ENCODE measurements at regions not wholly inside any gene's neighbourhood (a gene's known extent, or its start where the extent isn't known, plus 50 kb on each side); places are given as distances from the start of the nearest gene placed in this dataset.

DNA sequence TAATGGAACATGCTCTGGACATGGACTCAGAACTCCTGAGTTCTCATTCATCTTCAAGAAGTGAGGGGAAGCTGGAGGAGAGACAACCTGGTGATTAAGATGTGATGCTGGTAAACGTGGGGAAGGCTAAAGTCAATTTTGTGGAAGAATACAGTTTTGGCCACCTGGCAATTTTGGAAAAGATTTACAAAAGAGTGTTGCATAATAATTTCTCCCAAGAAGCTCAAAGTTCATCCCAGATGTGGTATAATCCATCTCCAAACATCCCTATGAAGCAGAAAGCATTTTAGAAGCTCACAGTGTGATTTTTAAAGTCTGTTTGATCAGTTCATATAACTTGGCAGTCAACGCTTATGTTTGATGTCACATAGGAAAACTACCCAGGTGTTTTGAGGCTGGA is 208.7 kb downstream of the LMX1A start:
- Histone ChIP-seq H3K4me3 (no peak overlapping the region), H3K4me1 (no peaks in the 10 kb centered on the region), H3K27ac (no peak overlapping the region), H3K4me2 (no peak overlapping the region), H3K9me3 (0 out of 3 replicates have a peak, but pooled peaks cover 2% of the 10 kb centered on the region)
- FAIRE-seq, result no peak
- TF ChIP-seq FOSB (CRISPR knock-in tag; IDR thresholded peaks at IDR 0.05) (no peak), SREBF2 (IDR thresholded peaks at IDR 0.05) (no peak), SMC3 (IDR thresholded peaks at IDR 0.05) (no peak), MYC (IDR thresholded peaks at IDR 0.05; ENCODE audit: borderline replicate concordance, low read length) (no peak), POLR2A (IDR thresholded peaks at IDR 0.05; ENCODE audit: low read length) (no peak), ZSCAN20 (CRISPR knock-in tag; IDR thresholded peaks at IDR 0.05) (no peak), CHD2 (IDR thresholded peaks at IDR 0.05; ENCODE audit: low read length, partially characterized antibody) (no peak), JUN (IDR thresholded peaks at IDR 0.05) (no peak)
- TF ChIP-seq, protein P1, sequence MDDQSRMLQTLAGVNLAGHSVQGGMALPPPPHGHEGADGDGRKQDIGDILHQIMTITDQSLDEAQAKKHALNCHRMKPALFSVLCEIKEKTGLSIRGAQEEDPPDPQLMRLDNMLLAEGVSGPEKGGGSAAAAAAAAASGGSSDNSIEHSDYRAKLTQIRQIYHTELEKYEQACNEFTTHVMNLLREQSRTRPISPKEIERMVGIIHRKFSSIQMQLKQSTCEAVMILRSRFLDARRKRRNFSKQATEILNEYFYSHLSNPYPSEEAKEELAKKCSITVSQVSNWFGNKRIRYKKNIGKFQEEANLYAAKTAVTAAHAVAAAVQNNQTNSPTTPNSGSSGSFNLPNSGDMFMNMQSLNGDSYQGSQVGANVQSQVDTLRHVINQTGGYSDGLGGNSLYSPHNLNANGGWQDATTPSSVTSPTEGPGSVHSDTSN (IDR thresholded peaks at IDR 0.05), result no peak
- TF ChIP-seq, protein P2, sequence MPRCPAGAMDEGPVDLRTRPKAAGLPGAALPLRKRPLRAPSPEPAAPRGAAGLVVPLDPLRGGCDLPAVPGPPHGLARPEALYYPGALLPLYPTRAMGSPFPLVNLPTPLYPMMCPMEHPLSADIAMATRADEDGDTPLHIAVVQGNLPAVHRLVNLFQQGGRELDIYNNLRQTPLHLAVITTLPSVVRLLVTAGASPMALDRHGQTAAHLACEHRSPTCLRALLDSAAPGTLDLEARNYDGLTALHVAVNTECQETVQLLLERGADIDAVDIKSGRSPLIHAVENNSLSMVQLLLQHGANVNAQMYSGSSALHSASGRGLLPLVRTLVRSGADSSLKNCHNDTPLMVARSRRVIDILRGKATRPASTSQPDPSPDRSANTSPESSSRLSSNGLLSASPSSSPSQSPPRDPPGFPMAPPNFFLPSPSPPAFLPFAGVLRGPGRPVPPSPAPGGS (IDR thresholded peaks at IDR 0.05), result no peak
- TF ChIP-seq, protein P3, sequence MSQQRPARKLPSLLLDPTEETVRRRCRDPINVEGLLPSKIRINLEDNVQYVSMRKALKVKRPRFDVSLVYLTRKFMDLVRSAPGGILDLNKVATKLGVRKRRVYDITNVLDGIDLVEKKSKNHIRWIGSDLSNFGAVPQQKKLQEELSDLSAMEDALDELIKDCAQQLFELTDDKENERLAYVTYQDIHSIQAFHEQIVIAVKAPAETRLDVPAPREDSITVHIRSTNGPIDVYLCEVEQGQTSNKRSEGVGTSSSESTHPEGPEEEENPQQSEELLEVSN (IDR thresholded peaks at IDR 0.05; ENCODE audit: borderline replicate concordance, low read depth), result no peak
- 4% methylated on average over 2 of the region's 2 CpGs for whole genome bisulfite sequencing (ENCODE audit: missing lambda C conversion rate)
- ChIA-PET CTCF (interaction anchor here (1.0 to 1.4 kb wide), 5 partner anchors 13 to 447 kb away, joined by 3 to 4 read pairs (median 3); no protein-coding TSS in a partner anchor), POLR2A (no interaction called here)
- no peak for ATAC-seq
- DNase-seq (ENCODE audit: low read depth in 1 of 2, low spot score in 1 of 2), result no peak

DNA sequence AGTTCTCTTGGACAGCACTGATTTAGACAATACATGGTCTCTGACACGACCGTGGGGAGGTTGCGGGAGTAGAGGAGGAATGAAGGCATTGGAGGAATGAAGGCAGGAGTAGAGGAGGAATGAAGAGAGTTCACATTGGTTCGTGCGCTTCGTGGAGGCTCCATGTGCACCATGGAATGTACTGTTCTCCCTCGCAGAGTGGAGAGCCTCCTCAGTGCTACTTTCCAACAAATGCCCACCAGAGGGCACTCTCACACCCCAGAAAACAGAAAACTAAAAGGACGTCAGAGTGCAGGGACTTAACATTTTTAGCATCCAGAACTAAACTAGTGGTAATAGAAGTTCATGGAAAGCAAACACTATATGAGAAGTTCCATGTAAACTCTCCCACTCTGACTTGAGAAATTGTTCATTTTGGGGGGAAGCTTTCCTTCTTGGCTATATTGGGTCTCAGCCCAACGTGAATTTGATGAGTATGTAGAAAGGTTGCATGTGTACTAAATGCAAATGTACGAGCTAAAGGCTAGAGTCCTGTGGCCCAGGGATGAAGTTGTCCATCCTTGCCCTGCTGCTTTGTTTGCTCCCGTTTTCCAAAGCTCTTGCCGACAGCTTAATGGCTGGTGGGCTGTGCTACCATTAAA is 211.6 kb downstream of the LMX1A start:
- ATAC-seq (peak; percentile 91 to 96), DNase-seq (ENCODE audit: low read depth in 1 of 2, low spot score in 1 of 2) (peak in 1 of 2 experiments; percentile 51), FAIRE-seq (no peak)
- Histone ChIP-seq H3K4me2 (no peak overlapping the region), H3K4me1 (no peaks in the 10 kb centered on the region), H3K27ac (no peak overlapping the region), H3K9me3 (0 out of 3 replicates have a peak, but pooled peaks cover 2% of the 10 kb centered on the region), H3K4me3 (no peak overlapping the region)
- POLR2A ChIA-PET, result no interaction called here
- WGBS (ENCODE audit: missing lambda C conversion rate), result 2% methylated on average over 12 of the region's 12 CpGs
- CTCF ChIA-PET, result interaction anchor here (0.7 to 3.8 kb wide), 24 partner anchors 10 to 1736 kb away, joined by 3 to 29 read pairs (median 5); no protein-coding TSS in a partner anchor
- TF ChIP-seq, protein P4, sequence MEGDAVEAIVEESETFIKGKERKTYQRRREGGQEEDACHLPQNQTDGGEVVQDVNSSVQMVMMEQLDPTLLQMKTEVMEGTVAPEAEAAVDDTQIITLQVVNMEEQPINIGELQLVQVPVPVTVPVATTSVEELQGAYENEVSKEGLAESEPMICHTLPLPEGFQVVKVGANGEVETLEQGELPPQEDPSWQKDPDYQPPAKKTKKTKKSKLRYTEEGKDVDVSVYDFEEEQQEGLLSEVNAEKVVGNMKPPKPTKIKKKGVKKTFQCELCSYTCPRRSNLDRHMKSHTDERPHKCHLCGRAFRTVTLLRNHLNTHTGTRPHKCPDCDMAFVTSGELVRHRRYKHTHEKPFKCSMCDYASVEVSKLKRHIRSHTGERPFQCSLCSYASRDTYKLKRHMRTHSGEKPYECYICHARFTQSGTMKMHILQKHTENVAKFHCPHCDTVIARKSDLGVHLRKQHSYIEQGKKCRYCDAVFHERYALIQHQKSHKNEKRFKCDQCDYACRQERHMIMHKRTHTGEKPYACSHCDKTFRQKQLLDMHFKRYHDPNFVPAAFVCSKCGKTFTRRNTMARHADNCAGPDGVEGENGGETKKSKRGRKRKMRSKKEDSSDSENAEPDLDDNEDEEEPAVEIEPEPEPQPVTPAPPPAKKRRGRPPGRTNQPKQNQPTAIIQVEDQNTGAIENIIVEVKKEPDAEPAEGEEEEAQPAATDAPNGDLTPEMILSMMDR (IDR thresholded peaks at IDR 0.05), result peak; percentile 74
- no peak for TF ChIP-seq HEYL (CRISPR knock-in tag; IDR thresholded peaks at IDR 0.05)
- no peak for TF ChIP-seq FOSL2 (IDR thresholded peaks at IDR 0.05)
- no peak for TF ChIP-seq FOSL2 (CRISPR knock-in tag; IDR thresholded peaks at IDR 0.05)
- TF ChIP-seq ZC3H11A (IDR thresholded peaks at IDR 0.05), result no peak
- no peak for TF ChIP-seq RFX5 (IDR thresholded peaks at IDR 0.05)
- peak; percentile 58 for TF ChIP-seq RAD21 (conservative IDR thresholded peaks at IDR 0.05 in 1 of 2, IDR thresholded peaks at IDR 0.05 in 1 of 2)
- TF ChIP-seq, protein P5, sequence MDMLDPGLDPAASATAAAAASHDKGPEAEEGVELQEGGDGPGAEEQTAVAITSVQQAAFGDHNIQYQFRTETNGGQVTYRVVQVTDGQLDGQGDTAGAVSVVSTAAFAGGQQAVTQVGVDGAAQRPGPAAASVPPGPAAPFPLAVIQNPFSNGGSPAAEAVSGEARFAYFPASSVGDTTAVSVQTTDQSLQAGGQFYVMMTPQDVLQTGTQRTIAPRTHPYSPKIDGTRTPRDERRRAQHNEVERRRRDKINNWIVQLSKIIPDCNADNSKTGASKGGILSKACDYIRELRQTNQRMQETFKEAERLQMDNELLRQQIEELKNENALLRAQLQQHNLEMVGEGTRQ (IDR thresholded peaks at IDR 0.05), result no peak
- no peak for TF ChIP-seq ZNF302 (CRISPR knock-in tag; IDR thresholded peaks at IDR 0.05)
- TF ChIP-seq KDM1A (IDR thresholded peaks at IDR 0.05; ENCODE audit: low read depth), result no peak
- TF ChIP-seq ZSCAN20 (CRISPR knock-in tag; IDR thresholded peaks at IDR 0.05), result no peak
- TF ChIP-seq, protein P1 (IDR thresholded peaks at IDR 0.05), result no peak
- TF ChIP-seq CHD2 (IDR thresholded peaks at IDR 0.05; ENCODE audit: low read length, partially characterized antibody), result no peak
- TF ChIP-seq, protein P3 (IDR thresholded peaks at IDR 0.05; ENCODE audit: borderline replicate concordance, low read depth), result peak; percentile 84
- no peak for TF ChIP-seq FOXS1 (CRISPR knock-in tag; IDR thresholded peaks at IDR 0.05)
- no peak for TF ChIP-seq POLR2A (IDR thresholded peaks at IDR 0.05; ENCODE audit: low read length)
- TF ChIP-seq SMC3 (IDR thresholded peaks at IDR 0.05), result peak; percentile 62; the same call in 2 of the 3 replicates
- TF ChIP-seq RNF2 (IDR thresholded peaks at IDR 0.05; ENCODE audit: borderline replicate concordance, low read depth), result no peak
- TF ChIP-seq, protein P6, sequence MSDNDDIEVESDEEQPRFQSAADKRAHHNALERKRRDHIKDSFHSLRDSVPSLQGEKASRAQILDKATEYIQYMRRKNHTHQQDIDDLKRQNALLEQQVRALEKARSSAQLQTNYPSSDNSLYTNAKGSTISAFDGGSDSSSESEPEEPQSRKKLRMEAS (IDR thresholded peaks at IDR 0.05), result peak; percentile 81
- no peak for TF ChIP-seq RCOR1 (IDR thresholded peaks at IDR 0.05; ENCODE audit: low read depth, low read length)
- no peak for TF ChIP-seq POLR2AphosphoS2 (conservative IDR thresholded peaks at IDR 0.05; ENCODE audit: low read length)
- TF ChIP-seq, protein P7, sequence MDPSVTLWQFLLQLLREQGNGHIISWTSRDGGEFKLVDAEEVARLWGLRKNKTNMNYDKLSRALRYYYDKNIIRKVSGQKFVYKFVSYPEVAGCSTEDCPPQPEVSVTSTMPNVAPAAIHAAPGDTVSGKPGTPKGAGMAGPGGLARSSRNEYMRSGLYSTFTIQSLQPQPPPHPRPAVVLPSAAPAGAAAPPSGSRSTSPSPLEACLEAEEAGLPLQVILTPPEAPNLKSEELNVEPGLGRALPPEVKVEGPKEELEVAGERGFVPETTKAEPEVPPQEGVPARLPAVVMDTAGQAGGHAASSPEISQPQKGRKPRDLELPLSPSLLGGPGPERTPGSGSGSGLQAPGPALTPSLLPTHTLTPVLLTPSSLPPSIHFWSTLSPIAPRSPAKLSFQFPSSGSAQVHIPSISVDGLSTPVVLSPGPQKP (IDR thresholded peaks at IDR 0.05; ENCODE audit: low read depth, low read length), result no peak
